OCI-LY3 (cell line): ENCODE measurements at regions not wholly inside any gene's neighbourhood (a gene's known extent, or its start where the extent isn't known, plus 50 kb on each side); places are given as distances from the start of the nearest gene placed in this dataset.
"Not testable (repeated sequence)": the region's sequence is repeated elsewhere in the genome, so short reads cannot be mapped to it uniquely, and the experiment has no call there.

Experiments used
- H2AFZ ChIP-seq: fragments of 200-600, 300-600 bp; shearing (Covaris generic); 2 replicates; pipeline ENCODE4 v1.6.0; 2014; ENCODE audit warnings: antibody characterized with exemption, low read depth, low read length
- H3K27ac ChIP-seq: fragments of 200-600, 300-600 bp; sonication (generic); 2 replicates; pipeline ENCODE4 v1.5.1; 2014; ENCODE audit warnings: mild to moderate bottlenecking, low read length, moderate library complexity, mixed read lengths
- H3K27me3 ChIP-seq: fragments of 200-600, 300-600 bp; sonication (generic); 2 replicates; pipeline ENCODE4 v1.6.1; 2014; ENCODE audit warnings: low read depth, low read length, mixed read lengths
- H3K36me3 ChIP-seq: fragments of 200-600, 300-600 bp; sonication (generic); replicated peaks from 2 replicates; pipeline ENCODE3; 2014; ENCODE audit warnings: low read depth, low read length, mixed read lengths
- H3K4me1 ChIP-seq: fragments of 300-600, 200-600 bp; sonication (generic); 2 replicates; pipeline ENCODE4 v1.6.1; 2014; ENCODE audit warnings: low read length, mixed read lengths
- H3K4me2 ChIP-seq: fragments of 200-600, 300-600 bp; sonication (generic); 2 replicates; pipeline ENCODE4 v1.6.1; 2014; ENCODE audit warnings: low read length, mixed read lengths
- H3K4me3 ChIP-seq: fragments of 300-600, 200-600 bp; sonication (generic); 2 replicates; pipeline ENCODE4 v1.5.1; 2014; ENCODE audit warnings: antibody characterized with exemption, mild to moderate bottlenecking, low read length, moderate library complexity
- H3K79me2 ChIP-seq: fragments of 300-600, 200-600 bp; shearing (Covaris generic); 2 replicates; pipeline ENCODE4 v1.6.1; 2014; ENCODE audit warnings: mild to moderate bottlenecking, low read length, mixed read lengths
- H3K9ac ChIP-seq: fragments of 300-600, 200-600 bp; shearing (Covaris generic); 2 replicates; pipeline ENCODE4 v1.6.0; 2014; ENCODE audit warnings: mild to moderate bottlenecking, low read length, moderate library complexity
- H3K9me3 ChIP-seq: fragments of 200-600, 300-600 bp; shearing (Covaris generic); 2 replicates; pipeline ENCODE4 v1.6.1; 2014; ENCODE audit warnings: low read length, mixed read lengths; ENCODE audit not compliant: insufficient read depth
- H4K20me1 ChIP-seq: fragments of 200-600, 300-600 bp; sonication (generic); 2 replicates; pipeline ENCODE4 v1.6.1; 2016; ENCODE audit warnings: low read length, mixed read lengths; ENCODE audit not compliant: insufficient read depth
- EZH2phosphoT487 ChIP-seq: fragments of 200-600 bp; shearing (Covaris generic); IDR thresholded peaks from 2 replicates; pipeline ENCODE4 v1.6.1; 2018; ENCODE audit warnings: antibody characterized with exemption, mixed run types, low read depth
- TF ChIP-seq, protein P1 (sequence below): fragments of 200-600, 300-600 bp; sonication (generic); IDR thresholded peaks from 2 replicates; pipeline ENCODE4 v1.5.1; 2014; ENCODE audit warnings: antibody characterized with exemption, low read length, low read depth

GRCh38 chr14:51593397-51593796 lies 58.3 kb upstream of the FRMD6 start:
- Histone ChIP-seq H3K9me3 (no peaks in the 10 kb centered on the region), H3K9ac (no peak overlapping the region), H4K20me1 (no peaks in the 10 kb centered on the region), H3K27ac (no peak overlapping the region), H3K27me3 (no peaks in the 10 kb centered on the region; the same call in 1 of the 2 replicates), H3K4me2 (peak overlapping the region; percentile 61), H2AFZ (0 out of 2 replicates have a peak overlapping the region, but pooled peaks have one; percentile 38), H3K79me2 (no peaks in the 10 kb centered on the region), H3K4me1 (peaks cover 11% of the 10 kb centered on the region), H3K36me3 (no peaks in the 10 kb centered on the region), H3K4me3 (peak overlapping the region; percentile 51)
- no peak for TF ChIP-seq EZH2phosphoT487
- TF ChIP-seq, protein P1, sequence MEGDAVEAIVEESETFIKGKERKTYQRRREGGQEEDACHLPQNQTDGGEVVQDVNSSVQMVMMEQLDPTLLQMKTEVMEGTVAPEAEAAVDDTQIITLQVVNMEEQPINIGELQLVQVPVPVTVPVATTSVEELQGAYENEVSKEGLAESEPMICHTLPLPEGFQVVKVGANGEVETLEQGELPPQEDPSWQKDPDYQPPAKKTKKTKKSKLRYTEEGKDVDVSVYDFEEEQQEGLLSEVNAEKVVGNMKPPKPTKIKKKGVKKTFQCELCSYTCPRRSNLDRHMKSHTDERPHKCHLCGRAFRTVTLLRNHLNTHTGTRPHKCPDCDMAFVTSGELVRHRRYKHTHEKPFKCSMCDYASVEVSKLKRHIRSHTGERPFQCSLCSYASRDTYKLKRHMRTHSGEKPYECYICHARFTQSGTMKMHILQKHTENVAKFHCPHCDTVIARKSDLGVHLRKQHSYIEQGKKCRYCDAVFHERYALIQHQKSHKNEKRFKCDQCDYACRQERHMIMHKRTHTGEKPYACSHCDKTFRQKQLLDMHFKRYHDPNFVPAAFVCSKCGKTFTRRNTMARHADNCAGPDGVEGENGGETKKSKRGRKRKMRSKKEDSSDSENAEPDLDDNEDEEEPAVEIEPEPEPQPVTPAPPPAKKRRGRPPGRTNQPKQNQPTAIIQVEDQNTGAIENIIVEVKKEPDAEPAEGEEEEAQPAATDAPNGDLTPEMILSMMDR, result no peak

GRCh38 chr14:51595881-51596455 lies 55.7 kb upstream of the FRMD6 start:
- Histone ChIP-seq H2AFZ (no peak overlapping the region), H3K4me3 (no peak overlapping the region), H4K20me1 (no peaks in the 10 kb centered on the region), H3K9me3 (no peaks in the 10 kb centered on the region), H3K4me2 (no peak overlapping the region), H3K79me2 (no peaks in the 10 kb centered on the region), H3K36me3 (no peaks in the 10 kb centered on the region), H3K27me3 (peaks cover 3% of the 10 kb centered on the region), H3K27ac (no peak overlapping the region), H3K9ac (no peak overlapping the region), H3K4me1 (peaks cover 11% of the 10 kb centered on the region)
- TF ChIP-seq, protein P1, result no peak
- TF ChIP-seq EZH2phosphoT487, result no peak

DNA sequence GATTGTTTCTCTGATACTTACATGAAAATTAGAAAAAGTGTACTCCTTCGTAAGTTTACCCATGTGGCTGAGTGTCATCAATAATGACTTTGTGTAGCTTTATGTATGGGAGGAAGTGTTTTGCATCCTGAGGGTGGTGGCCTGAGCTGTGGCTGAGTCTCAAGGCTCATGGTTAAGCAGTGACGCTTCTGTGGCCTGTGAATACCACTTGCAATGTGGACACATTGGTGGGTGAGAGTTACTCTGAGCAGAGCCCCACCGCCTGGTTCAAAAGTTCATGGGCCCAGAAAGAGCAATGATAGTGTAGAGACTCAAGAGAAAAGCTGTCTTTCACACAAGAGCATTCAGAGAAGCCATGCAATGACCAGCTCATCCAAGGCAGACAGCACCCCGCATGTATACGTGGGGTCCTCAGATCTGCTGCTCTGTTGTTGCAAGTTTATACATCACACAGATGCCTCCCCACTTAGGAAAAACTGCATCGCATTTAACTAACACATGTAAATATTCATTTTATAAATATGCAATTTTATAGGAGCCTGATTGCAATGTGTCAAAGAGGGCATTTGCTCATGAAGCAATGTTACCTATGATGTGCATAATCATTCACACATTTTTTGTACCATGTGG lies 55.1 kb upstream of the FRMD6 start:
- peaks cover 9% of the 10 kb centered on the region for H3K27me3 ChIP-seq
- no peaks in the 10 kb centered on the region for H3K9me3 ChIP-seq
- H3K79me2 ChIP-seq, result no peaks in the 10 kb centered on the region
- H3K27ac ChIP-seq, result no peak overlapping the region
- H3K9ac ChIP-seq, result no peak overlapping the region
- H4K20me1 ChIP-seq, result no peaks in the 10 kb centered on the region
- TF ChIP-seq EZH2phosphoT487, result no peak
- TF ChIP-seq, protein P1, result no peak
- no peak overlapping the region for H3K4me3 ChIP-seq
- H3K4me2 ChIP-seq, result no peak overlapping the region
- peaks cover 11% of the 10 kb centered on the region for H3K4me1 ChIP-seq
- no peak overlapping the region for H2AFZ ChIP-seq
- no peaks in the 10 kb centered on the region for H3K36me3 ChIP-seq

GRCh38 chr14:51597261-51598001 lies 54.3 kb upstream of the FRMD6 start:
- no peak for TF ChIP-seq EZH2phosphoT487
- Histone ChIP-seq H3K79me2 (no peaks in the 10 kb centered on the region), H3K9ac (no peak overlapping the region), H3K27ac (no peak overlapping the region), H2AFZ (no peak overlapping the region), H3K27me3 (peaks cover 11% of the 10 kb centered on the region), H3K4me2 (no peak overlapping the region), H3K36me3 (no peaks in the 10 kb centered on the region), H3K4me1 (peaks cover 11% of the 10 kb centered on the region), H3K9me3 (no peaks in the 10 kb centered on the region), H4K20me1 (no peaks in the 10 kb centered on the region), H3K4me3 (no peak overlapping the region)

DNA sequence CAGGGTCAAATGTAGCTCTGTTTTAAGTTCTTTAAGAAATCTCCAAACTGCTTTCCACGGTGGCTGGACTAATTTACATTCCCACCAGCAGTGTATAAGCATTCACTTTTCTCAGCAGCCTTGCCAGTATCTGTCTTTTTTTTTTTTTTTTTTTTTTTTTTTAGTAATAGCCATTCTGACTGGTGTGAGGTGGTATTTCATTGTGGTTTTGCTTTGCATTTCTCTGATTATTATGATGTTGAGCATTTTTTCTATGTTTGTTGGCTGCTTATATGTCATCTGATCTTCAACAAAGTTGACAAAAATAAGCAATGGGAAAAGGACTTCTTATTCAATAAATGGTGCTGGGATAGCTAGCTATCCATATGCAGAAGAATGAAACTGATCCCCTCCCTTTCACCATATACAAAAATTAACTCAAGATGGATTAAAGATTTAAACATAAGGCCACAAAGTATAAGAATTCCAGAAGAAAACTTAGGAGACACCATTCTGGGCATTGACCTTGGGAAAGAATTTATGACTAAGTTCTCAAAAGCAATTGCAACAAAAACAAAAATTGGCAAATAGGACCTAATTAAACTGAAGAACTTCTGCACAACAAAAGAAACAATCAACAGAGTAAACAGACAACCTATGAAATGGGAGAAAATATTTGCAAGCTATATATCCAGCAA lies 52.6 kb upstream of the FRMD6 start:
- H3K4me1 ChIP-seq, H2AFZ ChIP-seq, H3K4me2 ChIP-seq, H4K20me1 ChIP-seq, H3K36me3 ChIP-seq, H3K4me3 ChIP-seq, H3K79me2 ChIP-seq, H3K9ac ChIP-seq, H3K9me3 ChIP-seq, H3K27ac ChIP-seq: not testable (repeated sequence)
- H3K27me3 ChIP-seq, result peaks cover 11% of the 10 kb centered on the region; the same call in 1 of the 2 replicates
